ENCODE measurements at regions not wholly inside any gene's neighbourhood (a gene's known extent, or its start where the extent isn't known, plus 50 kb on each side); places are given as distances from the start of the nearest gene placed in this dataset.

- no peak for TF ChIP-seq POLR2A (IDR thresholded peaks at IDR 0.05)
- TF ChIP-seq, protein P1, sequence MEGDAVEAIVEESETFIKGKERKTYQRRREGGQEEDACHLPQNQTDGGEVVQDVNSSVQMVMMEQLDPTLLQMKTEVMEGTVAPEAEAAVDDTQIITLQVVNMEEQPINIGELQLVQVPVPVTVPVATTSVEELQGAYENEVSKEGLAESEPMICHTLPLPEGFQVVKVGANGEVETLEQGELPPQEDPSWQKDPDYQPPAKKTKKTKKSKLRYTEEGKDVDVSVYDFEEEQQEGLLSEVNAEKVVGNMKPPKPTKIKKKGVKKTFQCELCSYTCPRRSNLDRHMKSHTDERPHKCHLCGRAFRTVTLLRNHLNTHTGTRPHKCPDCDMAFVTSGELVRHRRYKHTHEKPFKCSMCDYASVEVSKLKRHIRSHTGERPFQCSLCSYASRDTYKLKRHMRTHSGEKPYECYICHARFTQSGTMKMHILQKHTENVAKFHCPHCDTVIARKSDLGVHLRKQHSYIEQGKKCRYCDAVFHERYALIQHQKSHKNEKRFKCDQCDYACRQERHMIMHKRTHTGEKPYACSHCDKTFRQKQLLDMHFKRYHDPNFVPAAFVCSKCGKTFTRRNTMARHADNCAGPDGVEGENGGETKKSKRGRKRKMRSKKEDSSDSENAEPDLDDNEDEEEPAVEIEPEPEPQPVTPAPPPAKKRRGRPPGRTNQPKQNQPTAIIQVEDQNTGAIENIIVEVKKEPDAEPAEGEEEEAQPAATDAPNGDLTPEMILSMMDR (IDR thresholded peaks at IDR 0.05 in 8 of 11, conservative IDR thresholded peaks at IDR 0.05 in 3 of 11): no peak
- no peak for TF ChIP-seq POLR2AphosphoS5 (IDR thresholded peaks at IDR 0.05)
These were observed 401.7 kb downstream of the OXSM start for GRCh38 chr3:26191556-26191955.

Data from spleen (tissue), 7 donors.